Psoas muscle (tissue), 7 donors: ENCODE measurements at regions not wholly inside any gene's neighbourhood (a gene's known extent, or its start where the extent isn't known, plus 50 kb on each side); places are given as distances from the start of the nearest gene placed in this dataset.

ENCODE experiments used
- ATAC-seq, 4 donors: fragments of 200-7000 bp; cut with Tn5 transposase; one replicate each; pipeline ENCODE4 v1.9.1; 2020; ENCODE audit warnings: moderate library complexity in 3 of 4, mild to moderate bottlenecking in 2 of 4
- DNase-seq, 2 donors: peaks; one replicate each; pipeline ENCODE4 v3.0.0-alpha.2; 2020
- H3K27ac ChIP-seq: fragments of 200-600 bp; one replicate; pipeline ENCODE4 v1.8.0; 2022
- H3K27me3 ChIP-seq, 3 donors: fragments of 200-600 bp in 1 of 3; one replicate each; pipeline versions ENCODE4 v1.6.1 to v1.8.0; 2013 to 2022; ENCODE audit warnings: low read length in 2 of 3, mild to moderate bottlenecking in 2 of 3, moderate library complexity in 1 of 3; ENCODE audit not compliant: insufficient read depth in 3 of 3
- H3K36me3 ChIP-seq, 2 donors: fragments of 200-600 bp in 1 of 2; one replicate each; pipeline versions ENCODE4 v1.6.1 to v1.8.0; 2013 to 2022; ENCODE audit warnings: low read depth in 1 of 2, mild to moderate bottlenecking in 1 of 2, moderate library complexity in 1 of 2; ENCODE audit not compliant: insufficient read depth in 1 of 2
- H3K4me1 ChIP-seq: fragments of 200-600 bp; one replicate; pipeline ENCODE4 v1.8.0; 2022
- H3K4me3 ChIP-seq: fragments of 200-600 bp; one replicate; pipeline ENCODE4 v1.8.0; 2022; ENCODE audit warnings: mild to moderate bottlenecking
- H3K9me3 ChIP-seq: fragments of 200-600 bp; one replicate; pipeline ENCODE4 v1.8.0; 2022
- WGBS, 3 donors: extraction: QIAGEN DNeasy Blood & Tissue Kit; methylation state at CpG; one replicate each; pipeline versions ENCODE4 v1.1.6 to v1.1.7; 2013; 5-methylcytosine and 5-hydroxymethylcytosine counted together
- intact Hi-C, 2 donors: fragments of 100-400 bp; cut with DNase I; formaldehyde crosslinking; loops; one replicate each; pipeline versions ENCODE4 v1.11.0 to v1.14.2; 2022
- TF ChIP-seq, protein P1 (sequence below): fragments of 200-600 bp; IDR thresholded peaks from one replicate; pipeline ENCODE4 v1.8.0; 2022; ENCODE audit warnings: antibody characterized with exemption
- donor health status: healthy with polysubstance abuse.
- donor health status: DM: no; HTN: no; CAD: no; lungs with moderate emphysema.
- donor health status: Bipolar disorder and iron deficiency.
- donor health status: healthy.
- donor health status: DM: yes; HTN: yes; CAD: no.
- donor health status: DM: no; HTN: no; CAD: no.
- donor health status: DM: yes; HTN: yes; CAD: no.

DNA sequence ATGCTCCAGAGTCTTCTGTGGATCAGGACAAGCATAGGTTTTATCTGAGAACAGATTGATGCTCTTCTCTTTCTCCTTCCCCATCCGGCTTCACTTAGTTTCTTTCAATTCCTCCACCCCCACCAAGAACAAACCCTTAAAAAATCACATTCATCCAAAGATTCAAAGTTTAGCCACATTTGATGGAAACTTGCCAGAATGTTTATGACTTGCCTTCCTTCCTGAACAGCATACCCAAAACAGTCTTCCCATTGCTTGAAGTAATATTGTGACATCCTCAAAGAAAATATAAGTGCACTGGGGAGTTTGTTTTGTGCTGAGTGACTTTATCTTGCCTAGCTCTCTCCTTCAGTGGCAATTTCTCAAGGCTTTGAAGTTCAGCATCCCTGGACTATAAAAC lies 83.0 kb downstream of the MAGEB17 start:
- DNase-seq, result no peak
- no peaks in the 10 kb centered on the region for H3K9me3 ChIP-seq
- WGBS, 3 donors, result 40 to 76% (median 69%) methylated on average over 1 of the region's 1 CpG
- H3K36me3 ChIP-seq, result no peaks in the 10 kb centered on the region
- peaks cover 0 to 7% (median 0%) of the 10 kb centered on the region in 3 donors for H3K27me3 ChIP-seq
- H3K4me3 ChIP-seq, result no peak overlapping the region
- intact Hi-C loops, result no loop called here
- no peak for ATAC-seq
- H3K4me1 ChIP-seq, result no peaks in the 10 kb centered on the region
- no peak overlapping the region for H3K27ac ChIP-seq
- TF ChIP-seq, protein P1, sequence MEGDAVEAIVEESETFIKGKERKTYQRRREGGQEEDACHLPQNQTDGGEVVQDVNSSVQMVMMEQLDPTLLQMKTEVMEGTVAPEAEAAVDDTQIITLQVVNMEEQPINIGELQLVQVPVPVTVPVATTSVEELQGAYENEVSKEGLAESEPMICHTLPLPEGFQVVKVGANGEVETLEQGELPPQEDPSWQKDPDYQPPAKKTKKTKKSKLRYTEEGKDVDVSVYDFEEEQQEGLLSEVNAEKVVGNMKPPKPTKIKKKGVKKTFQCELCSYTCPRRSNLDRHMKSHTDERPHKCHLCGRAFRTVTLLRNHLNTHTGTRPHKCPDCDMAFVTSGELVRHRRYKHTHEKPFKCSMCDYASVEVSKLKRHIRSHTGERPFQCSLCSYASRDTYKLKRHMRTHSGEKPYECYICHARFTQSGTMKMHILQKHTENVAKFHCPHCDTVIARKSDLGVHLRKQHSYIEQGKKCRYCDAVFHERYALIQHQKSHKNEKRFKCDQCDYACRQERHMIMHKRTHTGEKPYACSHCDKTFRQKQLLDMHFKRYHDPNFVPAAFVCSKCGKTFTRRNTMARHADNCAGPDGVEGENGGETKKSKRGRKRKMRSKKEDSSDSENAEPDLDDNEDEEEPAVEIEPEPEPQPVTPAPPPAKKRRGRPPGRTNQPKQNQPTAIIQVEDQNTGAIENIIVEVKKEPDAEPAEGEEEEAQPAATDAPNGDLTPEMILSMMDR, result no peak

DNA sequence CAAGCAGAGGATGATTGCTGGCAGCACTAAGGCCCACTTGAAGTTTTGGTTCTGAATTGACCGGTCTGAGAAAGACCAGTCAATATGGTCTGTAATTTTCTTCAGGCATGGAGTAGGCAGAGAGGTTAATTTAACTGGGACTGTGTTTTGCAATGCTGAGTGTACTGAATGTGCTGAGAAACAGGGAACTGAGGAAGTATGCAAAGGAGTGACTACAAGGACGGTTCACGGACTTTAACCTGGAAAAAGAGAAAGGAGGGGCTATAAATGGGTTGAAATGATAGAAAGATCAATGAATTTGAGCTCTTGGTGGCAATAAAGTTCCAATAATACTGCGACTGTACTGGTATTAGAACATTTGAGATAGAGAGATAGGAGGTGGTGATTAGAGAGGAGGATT lies 84.5 kb downstream of the MAGEB17 start:
- intact Hi-C loops, result no loop called here
- peaks cover 0 to 7% (median 0%) of the 10 kb centered on the region in 3 donors for H3K27me3 ChIP-seq
- 76 to 79% (median 77%) methylated on average over 4 of the region's 4 CpGs for WGBS, 3 donors

DNA sequence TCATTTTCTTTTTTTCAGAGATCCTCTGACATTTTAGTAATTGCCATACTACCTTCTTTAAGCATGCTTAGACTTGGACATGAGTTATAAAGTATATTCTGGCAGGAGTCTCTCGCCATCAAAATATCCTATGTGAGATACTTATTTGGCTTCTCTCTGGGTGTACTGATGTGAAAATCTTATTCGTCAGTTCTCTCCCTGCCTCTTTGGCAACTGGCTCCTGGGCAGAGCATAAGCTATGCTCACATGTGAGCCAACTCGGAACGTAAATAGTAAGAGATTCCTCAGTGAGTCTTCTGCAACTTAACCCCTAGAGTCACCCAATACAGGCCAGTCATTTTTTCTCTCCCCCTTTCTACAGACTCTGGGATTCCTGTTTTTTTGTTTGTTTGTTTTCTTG lies 91.6 kb downstream of the MAGEB17 start:
- TF ChIP-seq, protein P1, result no peak
- Histone ChIP-seq H3K4me1 (no peaks in the 10 kb centered on the region), H3K27me3 (no peaks in the 10 kb centered on the region), H3K36me3 (no peaks in the 10 kb centered on the region), H3K4me3 (no peak overlapping the region), H3K9me3 (no peaks in the 10 kb centered on the region), H3K27ac (no peak overlapping the region)
- no peak for DNase-seq
- ATAC-seq, result no peak
- intact Hi-C loops, result no loop called here
- WGBS, 3 donors, result 25 to 40% (median 37%) methylated on average over 4 of the region's 4 CpGs

More for the DNA sequence above, 84.5 kb downstream of the MAGEB17 start:
- H3K9me3 ChIP-seq, result no peaks in the 10 kb centered on the region
- TF ChIP-seq, protein P1, result no peak
- no peak for DNase-seq
- H3K27ac ChIP-seq, result no peak overlapping the region
- ATAC-seq, result no peak
- no peaks in the 10 kb centered on the region for H3K36me3 ChIP-seq
- no peaks in the 10 kb centered on the region for H3K4me1 ChIP-seq
- H3K4me3 ChIP-seq, result no peak overlapping the region

DNA sequence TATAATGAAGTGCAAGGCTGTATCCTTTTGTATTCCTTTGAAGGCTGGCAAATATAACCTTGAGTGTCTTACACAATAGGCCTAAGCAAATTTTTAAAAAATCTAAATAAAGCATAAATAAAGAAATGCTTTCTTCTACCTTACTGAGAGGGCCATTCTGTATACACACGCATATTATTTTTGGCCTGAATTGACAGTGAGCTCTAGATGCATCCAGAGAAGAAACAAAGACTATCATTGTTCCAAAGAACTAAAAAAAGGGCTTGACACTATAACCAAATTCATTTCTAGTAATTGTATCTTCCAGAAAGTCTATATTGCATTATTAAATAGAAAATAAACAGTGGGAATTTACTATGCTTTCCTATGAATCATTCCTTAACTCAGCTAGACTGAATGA lies 100.2 kb downstream of the MAGEB17 start:
- TF ChIP-seq, protein P1, result no peak
- intact Hi-C loops, result no loop called here
- H3K36me3 ChIP-seq, result no peaks in the 10 kb centered on the region
- ATAC-seq, result no peak
- H3K4me1 ChIP-seq, result no peaks in the 10 kb centered on the region
- H3K9me3 ChIP-seq, result no peaks in the 10 kb centered on the region
- no peaks in the 10 kb centered on the region for H3K27me3 ChIP-seq
- DNase-seq, result no peak
- 86 to 90% (median 88%) methylated on average over 1 of the region's 1 CpG for WGBS, 3 donors
- H3K4me3 ChIP-seq, result no peak overlapping the region
- H3K27ac ChIP-seq, result no peak overlapping the region

DNA sequence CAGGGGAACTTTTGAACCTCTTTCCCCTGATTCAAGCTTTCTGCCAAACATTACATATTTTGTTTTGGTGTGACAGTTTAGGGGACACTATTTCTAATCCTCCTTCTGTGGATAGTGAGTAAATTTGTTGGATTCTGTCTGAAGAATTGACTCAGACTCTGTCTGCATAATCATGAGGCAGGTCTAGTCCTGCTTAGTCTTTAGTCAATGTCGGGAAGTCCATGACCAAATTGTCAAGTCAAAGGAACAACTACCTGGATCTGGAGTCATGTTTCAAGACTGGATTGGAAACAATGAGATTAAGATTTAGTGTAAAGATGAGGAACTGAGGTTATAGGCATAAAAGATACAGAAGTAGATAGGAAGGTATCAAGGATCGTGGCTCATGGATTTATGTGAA lies 100.9 kb downstream of the MAGEB17 start:
- H3K36me3 ChIP-seq, result no peaks in the 10 kb centered on the region
- intact Hi-C loops, result no loop called here
- H3K9me3 ChIP-seq, result no peaks in the 10 kb centered on the region
- no peak overlapping the region for H3K27ac ChIP-seq
- H3K4me3 ChIP-seq, result no peak overlapping the region
- TF ChIP-seq, protein P1, result no peak
- H3K27me3 ChIP-seq, result no peaks in the 10 kb centered on the region
- ATAC-seq (no peak), DNase-seq (no peak)
- 84 to 91% (median 86%) methylated on average over 2 of the region's 2 CpGs for WGBS, 3 donors
- H3K4me1 ChIP-seq, result no peaks in the 10 kb centered on the region
